ENCODE measurements at regions not wholly inside any gene's neighbourhood (a gene's known extent, or its start where the extent isn't known, plus 50 kb on each side); places are given as distances from the start of the nearest gene placed in this dataset.

GRCh38 chr10:3941676-3942075 is 156.7 kb upstream of the KLF6 start:
- H3K9ac ChIP-seq (ENCODE audit: insufficient read depth in 1 of 2, low read depth in 2 of 2, low read length in 2 of 2): no peak overlapping the region
- FAIRE-seq: no peak
- no peaks in the 10 kb centered on the region for H3K27me3 ChIP-seq (ENCODE audit: control insufficient read depth in 2 of 2, insufficient read depth in 2 of 2, low read length in 2 of 2)
- intact Hi-C loops (cut with micrococcal nuclease): no loop called here
- H3K9me1 ChIP-seq (ENCODE audit: control insufficient read depth, insufficient read depth, low read length): no peaks in the 10 kb centered on the region
- no peak overlapping the region for H3K4me3 ChIP-seq
- H2AFZ ChIP-seq (ENCODE audit: low read depth, low read length): no peak overlapping the region
- 87% methylated on average over 12 of the region's 12 CpGs for WGBS (ENCODE audit: insufficient coverage, low coverage, missing lambda C conversion rate)
- no peak overlapping the region for H3K27ac ChIP-seq (ENCODE audit: extremely low read depth, low read depth, low read length)
- no peaks in the 10 kb centered on the region for H4K20me1 ChIP-seq (replicated peaks; ENCODE audit: control insufficient read depth, insufficient read depth, low read length)
- TF ChIP-seq POLR2AphosphoS2 (IDR thresholded peaks at IDR 0.05; ENCODE audit: low read length) (no peak), MTF1 (CRISPR knock-in tag; IDR thresholded peaks at IDR 0.05; ENCODE audit: borderline replicate concordance) (no peak)
- ChIA-PET CTCF (ENCODE audit: low intra/inter-chr PET ratio) (no interaction called here), POLR2A (interaction anchor here (1.0 to 1.4 kb wide), 2 partner anchors 13 to 105 kb away, joined by 3 to 4 read pairs; no protein-coding TSS in a partner anchor)
- in situ Hi-C loops (cut with MboI): no loop called here
- H3K79me2 ChIP-seq (ENCODE audit: control insufficient read depth, insufficient read depth, low read length): no peaks in the 10 kb centered on the region
- no peak for DNase-seq (ENCODE audit: extremely low read depth in 1 of 4, low spot score in 3 of 4)
- peaks cover 3 to 8% of the 10 kb centered on the region in 2 experiments; a peak in 3 of 5 replicates for H3K4me1 ChIP-seq (replicated peaks in 1 of 2; ENCODE audit: control insufficient read depth in 2 of 2, insufficient read depth in 2 of 2, low read length in 2 of 2)
- ATAC-seq: no peak
- no peaks in the 10 kb centered on the region; the same call in 1 of the 2 replicates for H3K9me3 ChIP-seq (replicated peaks; ENCODE audit: control insufficient read depth, insufficient read depth, low read depth, low read length)
- BruUV-seq (replicated peaks): no TSS peak
- no peaks in the 10 kb centered on the region for H3K36me3 ChIP-seq (ENCODE audit: control insufficient read depth, insufficient read depth, low read length)
- H3K4me2 ChIP-seq (ENCODE audit: insufficient read depth, low read length): no peak overlapping the region

DNA sequence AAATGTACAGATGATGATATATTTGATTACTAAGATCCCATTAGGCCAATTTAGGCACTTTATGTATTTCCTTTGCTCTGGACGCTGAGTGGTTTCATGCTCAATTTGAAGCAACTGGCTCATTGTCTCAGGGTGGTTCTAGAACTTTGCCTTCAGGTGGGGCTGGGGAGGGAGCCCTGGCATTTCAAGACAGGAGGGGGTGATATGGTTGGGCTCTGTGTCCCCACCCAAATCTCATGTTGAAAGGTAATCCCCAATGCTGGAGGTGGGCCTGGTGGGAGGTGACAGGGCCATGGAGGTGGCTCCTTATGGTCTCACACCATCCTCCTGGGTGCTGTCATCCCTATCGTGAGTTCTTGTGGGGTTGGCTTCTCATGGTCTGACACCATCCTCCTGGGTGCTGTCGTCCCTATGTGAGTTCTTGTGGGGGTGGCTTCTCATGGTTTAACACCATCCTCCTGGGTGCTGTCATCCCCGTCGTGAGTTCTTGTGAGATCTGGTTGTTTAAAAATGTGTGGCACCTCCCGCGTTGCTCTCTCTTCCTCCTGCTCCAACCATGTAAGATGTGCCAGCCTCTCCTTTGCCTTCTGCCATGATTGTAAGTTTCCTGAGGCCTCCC is 151.5 kb upstream of the KLF6 start:
- Histone ChIP-seq H3K4me3 (no peak overlapping the region), H3K4me1 (replicated peaks in 1 of 2; ENCODE audit: control insufficient read depth in 2 of 2, insufficient read depth in 2 of 2, low read length in 2 of 2) (peaks cover 3 to 16% of the 10 kb centered on the region in 2 experiments; a peak in 4 of 5 replicates), H3K27me3 (ENCODE audit: control insufficient read depth in 2 of 2, insufficient read depth in 2 of 2, low read length in 2 of 2) (no peaks in the 10 kb centered on the region), H3K9me3 (replicated peaks; ENCODE audit: control insufficient read depth, insufficient read depth, low read depth, low read length) (no peaks in the 10 kb centered on the region; the same call in 1 of the 2 replicates), H3K36me3 (ENCODE audit: control insufficient read depth, insufficient read depth, low read length) (no peaks in the 10 kb centered on the region), H3K9ac (ENCODE audit: insufficient read depth in 1 of 2, low read depth in 2 of 2, low read length in 2 of 2) (no peak overlapping the region), H3K9me1 (ENCODE audit: control insufficient read depth, insufficient read depth, low read length) (no peaks in the 10 kb centered on the region), H4K20me1 (replicated peaks; ENCODE audit: control insufficient read depth, insufficient read depth, low read length) (no peaks in the 10 kb centered on the region), H3K27ac (ENCODE audit: extremely low read depth, low read depth, low read length) (no peak overlapping the region), H3K79me2 (ENCODE audit: control insufficient read depth, insufficient read depth, low read length) (no peaks in the 10 kb centered on the region), H3K4me2 (ENCODE audit: insufficient read depth, low read length) (no peak overlapping the region), H2AFZ (ENCODE audit: low read depth, low read length) (no peak overlapping the region)
- TF ChIP-seq HNRNPK (IDR thresholded peaks at IDR 0.05; ENCODE audit: low read depth, low read length, poor library complexity, severe bottlenecking): no peak
- in situ Hi-C loops (cut with MboI): no loop called here
- ATAC-seq (no peak), FAIRE-seq (no peak), DNase-seq (ENCODE audit: extremely low read depth in 1 of 4, low spot score in 3 of 4) (no peak)
- ChIA-PET CTCF (ENCODE audit: low intra/inter-chr PET ratio) (no interaction called here), POLR2A (no interaction called here)
- BruUV-seq (replicated peaks): no TSS peak
- WGBS (ENCODE audit: insufficient coverage, low coverage, missing lambda C conversion rate): 77% methylated on average over 7 of the region's 7 CpGs
- intact Hi-C loops (cut with micrococcal nuclease): no loop called here

All from K562 (cell line).